ENCODE measurements at regions not wholly inside any gene's neighbourhood (a gene's known extent, or its start where the extent isn't known, plus 50 kb on each side); places are given as distances from the start of the nearest gene placed in this dataset.

- Histone ChIP-seq H3K4me2 (ENCODE audit: unreplicated experiment) (no peak overlapping the region), H3K27me3 (replicated peaks; ENCODE audit: insufficient read depth) (no peaks in the 10 kb centered on the region), H4K20me1 (ENCODE audit: insufficient read depth) (no peaks in the 10 kb centered on the region), H3F3A (ENCODE audit: insufficient read depth) (peaks cover 13% of the 10 kb centered on the region), H3K27ac (no peak overlapping the region), H2AFZ (no peak overlapping the region), H3K9ac (no peak overlapping the region), H3K4me3 (no peak overlapping the region), H3K4me1 (ENCODE audit: insufficient read depth) (peaks cover 19% of the 10 kb centered on the region), H3K79me2 (ENCODE audit: insufficient read depth) (no peaks in the 10 kb centered on the region), H3K9me3 (ENCODE audit: low read depth) (no peaks in the 10 kb centered on the region), H3K9me2 (ENCODE audit: insufficient read depth) (no peaks in the 10 kb centered on the region), H3K36me3 (ENCODE audit: low read depth) (no peaks in the 10 kb centered on the region)
- DNase-seq = no peak
- WGBS, 2 experiments (ENCODE audit: low coverage in 1 of 2, low lambda C conversion rate in 2 of 2, missing lambda C conversion rate in 2 of 2) = 28 to 31% methylated on average over 2 of the region's 2 CpGs
- in situ Hi-C loops (cut with MboI) = no loop called here
- TF ChIP-seq EZH2 (IDR thresholded peaks at IDR 0.05; ENCODE audit: insufficient read depth, poor library complexity, severe bottlenecking) (no peak), EZH2phosphoT487 (IDR thresholded peaks at IDR 0.05; ENCODE audit: insufficient read depth, low read depth) (no peak)
These were observed 115.3 kb upstream of the PLEKHA5 start for GRCh38 chr12:19014240-19014639.

- no peaks in the 10 kb centered on the region for H3K36me3 ChIP-seq (ENCODE audit: low read depth)
- TF ChIP-seq EZH2phosphoT487 (IDR thresholded peaks at IDR 0.05; ENCODE audit: insufficient read depth, low read depth) (no peak), EZH2 (IDR thresholded peaks at IDR 0.05; ENCODE audit: insufficient read depth, poor library complexity, severe bottlenecking) (no peak)
- no peak overlapping the region for H3K27ac ChIP-seq
- WGBS, 2 experiments (ENCODE audit: low coverage in 1 of 2, low lambda C conversion rate in 2 of 2, missing lambda C conversion rate in 2 of 2) = 70 to 79% methylated on average over 5 of the region's 5 CpGs
- H3K27me3 ChIP-seq (replicated peaks; ENCODE audit: insufficient read depth) = no peaks in the 10 kb centered on the region
- no peak overlapping the region for H2AFZ ChIP-seq
- H4K20me1 ChIP-seq (ENCODE audit: insufficient read depth) = no peaks in the 10 kb centered on the region
- no peak overlapping the region for H3K4me2 ChIP-seq (ENCODE audit: unreplicated experiment)
- no peaks in the 10 kb centered on the region for H3K9me3 ChIP-seq (ENCODE audit: low read depth)
- no peak for DNase-seq
- no peaks in the 10 kb centered on the region for H3K79me2 ChIP-seq (ENCODE audit: insufficient read depth)
- H3F3A ChIP-seq (ENCODE audit: insufficient read depth) = peaks cover 20% of the 10 kb centered on the region
- in situ Hi-C loops (cut with MboI) = no loop called here
- no peaks in the 10 kb centered on the region for H3K9me2 ChIP-seq (ENCODE audit: insufficient read depth)
- H3K9ac ChIP-seq = no peak overlapping the region
- H3K4me3 ChIP-seq = no peak overlapping the region
- peaks cover 24% of the 10 kb centered on the region for H3K4me1 ChIP-seq (ENCODE audit: insufficient read depth)
These were observed 114.2 kb upstream of the PLEKHA5 start for GRCh38 chr12:19015285-19015684.

- H3K4me2 ChIP-seq (ENCODE audit: unreplicated experiment) = peak overlapping the region; percentile 43
- DNase-seq = peak; percentile 85
- H3K9me2 ChIP-seq (ENCODE audit: insufficient read depth) = no peaks in the 10 kb centered on the region
- H3K79me2 ChIP-seq (ENCODE audit: insufficient read depth) = no peaks in the 10 kb centered on the region
- H3K9ac ChIP-seq = 0 out of 2 replicates have a peak overlapping the region, but pooled peaks have one; percentile 35
- H3K27ac ChIP-seq = peak overlapping the region; percentile 78
- H3F3A ChIP-seq (ENCODE audit: insufficient read depth) = peaks cover 20% of the 10 kb centered on the region
- H3K27me3 ChIP-seq (replicated peaks; ENCODE audit: insufficient read depth) = no peaks in the 10 kb centered on the region
- WGBS, 2 experiments (ENCODE audit: low coverage in 1 of 2, low lambda C conversion rate in 2 of 2, missing lambda C conversion rate in 2 of 2) = 0 to 13% methylated on average over 1 of the region's 1 CpG
- H4K20me1 ChIP-seq (ENCODE audit: insufficient read depth) = no peaks in the 10 kb centered on the region
- no peak overlapping the region for H3K4me3 ChIP-seq
- H3K4me1 ChIP-seq (ENCODE audit: insufficient read depth) = peaks cover 24% of the 10 kb centered on the region
- TF ChIP-seq EZH2 (IDR thresholded peaks at IDR 0.05; ENCODE audit: insufficient read depth, poor library complexity, severe bottlenecking) (no peak), EZH2phosphoT487 (IDR thresholded peaks at IDR 0.05; ENCODE audit: insufficient read depth, low read depth) (no peak)
- H3K36me3 ChIP-seq (ENCODE audit: low read depth) = no peaks in the 10 kb centered on the region
- H3K9me3 ChIP-seq (ENCODE audit: low read depth) = no peaks in the 10 kb centered on the region
- in situ Hi-C loops (cut with MboI) = no loop called here
- H2AFZ ChIP-seq = peak overlapping the region; percentile 32
These were observed 111.1 kb upstream of the PLEKHA5 start for GRCh38 chr12:19018302-19018970.

- H3K9me3 ChIP-seq (ENCODE audit: low read depth) = no peaks in the 10 kb centered on the region
- H3K4me3 ChIP-seq = no peak overlapping the region
- peaks cover 20% of the 10 kb centered on the region for H3F3A ChIP-seq (ENCODE audit: insufficient read depth)
- no peak for DNase-seq
- TF ChIP-seq EZH2phosphoT487 (IDR thresholded peaks at IDR 0.05; ENCODE audit: insufficient read depth, low read depth) (no peak), EZH2 (IDR thresholded peaks at IDR 0.05; ENCODE audit: insufficient read depth, poor library complexity, severe bottlenecking) (no peak)
- peaks cover 24% of the 10 kb centered on the region for H3K4me1 ChIP-seq (ENCODE audit: insufficient read depth)
- H3K27me3 ChIP-seq (replicated peaks; ENCODE audit: insufficient read depth) = no peaks in the 10 kb centered on the region
- in situ Hi-C loops (cut with MboI) = no loop called here
- 92 to 93% methylated on average over 4 of the region's 4 CpGs for WGBS, 2 experiments (ENCODE audit: low coverage in 1 of 2, low lambda C conversion rate in 2 of 2, missing lambda C conversion rate in 2 of 2)
- H3K36me3 ChIP-seq (ENCODE audit: low read depth) = no peaks in the 10 kb centered on the region
- no peaks in the 10 kb centered on the region for H3K79me2 ChIP-seq (ENCODE audit: insufficient read depth)
- no peak overlapping the region for H3K4me2 ChIP-seq (ENCODE audit: unreplicated experiment)
- H4K20me1 ChIP-seq (ENCODE audit: insufficient read depth) = no peaks in the 10 kb centered on the region
- no peak overlapping the region for H2AFZ ChIP-seq
- no peaks in the 10 kb centered on the region for H3K9me2 ChIP-seq (ENCODE audit: insufficient read depth)
- no peak overlapping the region for H3K27ac ChIP-seq
- H3K9ac ChIP-seq = no peak overlapping the region
These were observed 108.3 kb upstream of the PLEKHA5 start for GRCh38 chr12:19021240-19021639.
